IMR-90 (cell line): ENCODE measurements at regions not wholly inside any gene's neighbourhood (a gene's known extent, or its start where the extent isn't known, plus 50 kb on each side); places are given as distances from the start of the nearest gene placed in this dataset.

Experiments
- BHLHE40 ChIP-seq: fragments of 150-350 bp; IDR thresholded peaks from 2 replicates; pipeline ENCODE4 v1.6.1; 2016; ENCODE audit warnings: mild to moderate bottlenecking, low read depth, low read length
- CTCF ChIP-seq: conservative IDR thresholded peaks from 2 replicates; pipeline ENCODE4 v1.5.1; 2012; ENCODE audit warnings: mild to moderate bottlenecking, low read depth, low read length, improper control_type of control experiment
- FOS ChIP-seq: fragments of 150-350 bp; IDR thresholded peaks from 2 replicates; pipeline ENCODE4 v1.6.1; 2016; ENCODE audit warnings: low read depth, low read length
- MAFK ChIP-seq: IDR thresholded peaks from 2 replicates; pipeline ENCODE4 v1.6.1; 2012; ENCODE audit warnings: low read depth, low read length, improper control_type of control experiment
- MXI1 ChIP-seq: IDR thresholded peaks from 2 replicates; pipeline ENCODE4 v1.6.1; 2012; ENCODE audit warnings: low read depth, mild to moderate bottlenecking, low read length, moderate library complexity, borderline replicate concordance
- NFE2L2 ChIP-seq: fragments of 150-350 bp; IDR thresholded peaks from 2 replicates; pipeline ENCODE4 v1.6.1; 2016; ENCODE audit warnings: low read depth, mild to moderate bottlenecking, low read length
- POLR2A ChIP-seq: IDR thresholded peaks from 2 replicates; pipeline ENCODE4 v1.6.1; 2012; ENCODE audit warnings: mild to moderate bottlenecking, low read depth, low read length
- RAD21 ChIP-seq: IDR thresholded peaks from 2 replicates; pipeline ENCODE4 v1.6.1; 2012; ENCODE audit warnings: low read length, improper control_type of control experiment
- RFX5 ChIP-seq: IDR thresholded peaks from 2 replicates; pipeline ENCODE4 v1.8.0; 2012; ENCODE audit warnings: low read depth, mild to moderate bottlenecking, low read length, moderate library complexity
- SMC3 ChIP-seq: fragments of 150-350 bp; IDR thresholded peaks from 2 replicates; pipeline ENCODE4 v1.6.1; 2016; ENCODE audit warnings: low read depth, mild to moderate bottlenecking, antibody characterized with exemption, low read length, moderate library complexity
- TF ChIP-seq, protein P1 (sequence below): fragments of 150-350 bp; IDR thresholded peaks from 2 replicates; pipeline ENCODE4 v1.6.1; 2017; ENCODE audit warnings: mild to moderate bottlenecking, antibody characterized with exemption, low read length, low read depth

GRCh38 chr12:126676434-126676833 is 1590.5 kb upstream of the TMEM132C start:
- TF ChIP-seq POLR2A (no peak), MAFK (no peak), CTCF (no peak), FOS (no peak), RFX5 (no peak), SMC3 (no peak), NFE2L2 (no peak), RAD21 (no peak), BHLHE40 (no peak), MXI1 (no peak)
- TF ChIP-seq, protein P1, sequence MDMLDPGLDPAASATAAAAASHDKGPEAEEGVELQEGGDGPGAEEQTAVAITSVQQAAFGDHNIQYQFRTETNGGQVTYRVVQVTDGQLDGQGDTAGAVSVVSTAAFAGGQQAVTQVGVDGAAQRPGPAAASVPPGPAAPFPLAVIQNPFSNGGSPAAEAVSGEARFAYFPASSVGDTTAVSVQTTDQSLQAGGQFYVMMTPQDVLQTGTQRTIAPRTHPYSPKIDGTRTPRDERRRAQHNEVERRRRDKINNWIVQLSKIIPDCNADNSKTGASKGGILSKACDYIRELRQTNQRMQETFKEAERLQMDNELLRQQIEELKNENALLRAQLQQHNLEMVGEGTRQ = no peak
